NCI-H460 (cell line): ENCODE measurements at regions not wholly inside any gene's neighbourhood (a gene's known extent, or its start where the extent isn't known, plus 50 kb on each side); places are given as distances from the start of the nearest gene placed in this dataset.
"Not testable (repeated sequence)": the region's sequence is repeated elsewhere in the genome, so short reads cannot be mapped to it uniquely, and the experiment has no call there.

Experiments
- DNase-seq: peaks from one replicate; pipeline ENCODE4 v3.0.0-alpha.2; 2016; ENCODE audit warnings: low read depth; ENCODE audit errors: extremely low read depth

- no peak for DNase-seq
These were observed 121.5 kb downstream of the XCL2 start for GRCh38 chr1:168422203-168422847.

- DNase-seq, result no peak
These were observed 122.3 kb downstream of the XCL2 start for GRCh38 chr1:168421399-168422004.

GRCh38 chr1:168420177-168420576, 123.6 kb downstream of the XCL2 start:
- DNase-seq, result no peak

GRCh38 chr1:168419736-168420135, 124.1 kb downstream of the XCL2 start:
- no peak for DNase-seq

GRCh38 chr1:168416220-168416619, 127.6 kb downstream of the XCL2 start:
- DNase-seq, result no peak

GRCh38 chr1:168414914-168415313, 128.9 kb downstream of the XCL2 start:
- DNase-seq, result no peak

- DNase-seq, result no peak
These were observed 129.8 kb downstream of the TBX19 start for GRCh38 chr1:168410464-168410863.

- DNase-seq, result no peak
These were observed 128.2 kb downstream of the TBX19 start for GRCh38 chr1:168408884-168409283.

- no peak for DNase-seq
These were observed 127.8 kb downstream of the TBX19 start for GRCh38 chr1:168408539-168408865.

GRCh38 chr1:168407832-168408538, 127.3 kb downstream of the TBX19 start:
- no peak for DNase-seq

- no peak for DNase-seq
These were observed 125.4 kb downstream of the TBX19 start for GRCh38 chr1:168405906-168406549.

GRCh38 chr1:168403140-168403539, 122.5 kb downstream of the TBX19 start:
- DNase-seq, result no peak

GRCh38 chr1:168402466-168402865, 121.8 kb downstream of the TBX19 start:
- DNase-seq, result not testable (repeated sequence)

- DNase-seq, result no peak
These were observed 120.7 kb downstream of the TBX19 start for GRCh38 chr1:168401341-168401740.

GRCh38 chr1:168400139-168400538, 119.5 kb downstream of the TBX19 start:
- DNase-seq, result no peak

GRCh38 chr1:168397806-168398205, 117.1 kb downstream of the TBX19 start:
- DNase-seq, result no peak

- DNase-seq, result no peak
These were observed 116.4 kb downstream of the TBX19 start for GRCh38 chr1:168396940-168397684.

GRCh38 chr1:168396508-168396907, 115.8 kb downstream of the TBX19 start:
- DNase-seq, result no peak

- DNase-seq, result no peak
These were observed 114.2 kb downstream of the TBX19 start for GRCh38 chr1:168394858-168395257.

GRCh38 chr1:168392958-168393549, 112.4 kb downstream of the TBX19 start:
- no peak for DNase-seq
